HFF-Myc (cell line): ENCODE measurements at regions not wholly inside any gene's neighbourhood (a gene's known extent, or its start where the extent isn't known, plus 50 kb on each side); places are given as distances from the start of the nearest gene placed in this dataset.
A peak's percentile ranks its signal among the peaks of the same experiment; 100 is the strongest.

Experiments
- DNase-seq: peaks from one replicate; pipeline ENCODE4 v3.0.0-alpha.2; 2011; ENCODE audit warnings: low read depth; ENCODE audit errors: extremely low read depth
- H3K4me3 ChIP-seq: replicated peaks from 2 replicates; pipeline ENCODE4 v1.5.1; 2011; ENCODE audit warnings: low read depth, mild to moderate bottlenecking, control low read depth, low read length
- CTCF ChIP-seq: IDR thresholded peaks from 2 replicates; pipeline ENCODE4 v1.5.1; 2012; ENCODE audit warnings: mild to moderate bottlenecking, low read depth, low read length, control low read depth; ENCODE audit errors: missing control alignments

- no peak for TF ChIP-seq CTCF
- no peak overlapping the region for H3K4me3 ChIP-seq
- DNase-seq = no peak
These were observed 82.6 kb upstream of the POU1F1 start for GRCh38 chr3:87359025-87359424.

GRCh38 chr3:87358066-87358465, 81.7 kb upstream of the POU1F1 start:
- DNase-seq = no peak

GRCh38 chr3:87354398-87354797, 78.0 kb upstream of the POU1F1 start:
- no peak overlapping the region for H3K4me3 ChIP-seq
- no peak for DNase-seq
- TF ChIP-seq CTCF = no peak

More at GRCh38 chr3:87358066-87358465, 81.7 kb upstream of the POU1F1 start:
- H3K4me3 ChIP-seq = no peak overlapping the region
- TF ChIP-seq CTCF = no peak

GRCh38 chr3:87351937-87352336, 75.6 kb upstream of the POU1F1 start:
- DNase-seq = no peak
- H3K4me3 ChIP-seq = no peak overlapping the region
- no peak for TF ChIP-seq CTCF

GRCh38 chr3:87350367-87351199, 74.2 kb upstream of the POU1F1 start:
- peak; percentile 76 for TF ChIP-seq CTCF
- no peak overlapping the region for H3K4me3 ChIP-seq
- no peak for DNase-seq

GRCh38 chr3:87349833-87350232, 73.4 kb upstream of the POU1F1 start:
- no peak overlapping the region for H3K4me3 ChIP-seq
- no peak for TF ChIP-seq CTCF
- DNase-seq = no peak
